H4 (cell line): ENCODE measurements at regions not wholly inside any gene's neighbourhood (a gene's known extent, or its start where the extent isn't known, plus 50 kb on each side); places are given as distances from the start of the nearest gene placed in this dataset.

Experiments used
- DNase-seq: peaks from one replicate; pipeline ENCODE4 v3.0.0-alpha.2; 2015; ENCODE audit warnings: low spot score

DNA sequence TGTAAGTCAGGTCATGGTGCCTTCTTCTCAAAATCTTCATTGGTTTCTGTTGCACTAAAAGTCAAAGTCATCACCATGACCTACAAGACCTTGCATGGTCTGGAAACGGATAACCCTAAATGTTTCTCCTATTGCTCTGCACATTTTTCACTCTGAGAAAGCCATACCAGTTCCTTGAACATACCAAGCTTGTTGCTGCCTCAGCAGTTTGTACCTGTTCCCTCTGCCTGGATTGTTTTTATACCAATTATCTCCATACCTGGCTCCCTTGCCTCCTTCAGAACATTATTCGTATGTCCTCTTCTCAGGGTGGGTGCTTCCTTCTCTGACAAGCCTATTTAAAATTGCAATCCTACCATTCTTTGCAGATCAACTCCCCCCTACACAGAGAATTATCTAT is 498.4 kb downstream of the DSC3 start:
- DNase-seq, result no peak

DNA sequence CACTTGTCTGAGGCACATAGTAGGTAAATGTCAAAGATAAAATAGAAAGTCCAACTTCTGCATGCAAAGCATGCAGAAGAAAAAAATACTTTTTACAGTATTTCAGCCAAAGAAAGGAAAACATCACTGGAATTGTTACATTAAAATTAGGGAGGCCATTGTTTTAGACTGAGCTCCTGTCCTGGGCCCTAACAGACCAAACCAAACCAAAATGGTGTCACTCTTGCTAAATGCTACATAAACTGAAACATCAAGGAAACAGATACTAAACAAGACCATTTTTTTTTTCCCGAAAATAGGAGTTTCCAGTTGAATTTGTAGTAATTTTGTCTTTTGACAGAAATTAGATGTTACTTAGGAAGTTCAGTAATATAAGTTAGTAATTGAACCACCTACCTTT is 508.8 kb downstream of the DSC3 start:
- no peak for DNase-seq

DNA sequence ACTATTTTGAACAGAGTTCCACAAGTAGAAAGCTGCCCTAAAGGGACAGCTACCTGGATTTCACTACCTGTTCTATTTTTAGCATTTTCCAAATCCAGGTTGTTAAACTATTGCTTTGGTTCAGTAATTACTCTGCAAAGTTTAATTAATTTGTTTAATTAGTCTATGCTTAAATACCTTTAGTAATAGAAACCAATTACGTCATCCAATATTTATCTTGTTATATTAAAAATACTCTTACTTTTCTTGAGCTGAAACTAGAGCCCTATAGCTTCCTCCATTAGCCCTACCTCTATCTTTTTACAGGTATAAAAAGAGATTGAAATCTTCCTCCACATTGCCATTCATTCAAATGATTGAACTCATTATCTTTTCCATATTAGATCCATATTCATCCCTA is 514.6 kb downstream of the DSC3 start:
- DNase-seq, result no peak

- no peak for DNase-seq
Observed at GRCh38 chr18:30527226-30527625, 515.3 kb downstream of the DSC3 start.

DNA sequence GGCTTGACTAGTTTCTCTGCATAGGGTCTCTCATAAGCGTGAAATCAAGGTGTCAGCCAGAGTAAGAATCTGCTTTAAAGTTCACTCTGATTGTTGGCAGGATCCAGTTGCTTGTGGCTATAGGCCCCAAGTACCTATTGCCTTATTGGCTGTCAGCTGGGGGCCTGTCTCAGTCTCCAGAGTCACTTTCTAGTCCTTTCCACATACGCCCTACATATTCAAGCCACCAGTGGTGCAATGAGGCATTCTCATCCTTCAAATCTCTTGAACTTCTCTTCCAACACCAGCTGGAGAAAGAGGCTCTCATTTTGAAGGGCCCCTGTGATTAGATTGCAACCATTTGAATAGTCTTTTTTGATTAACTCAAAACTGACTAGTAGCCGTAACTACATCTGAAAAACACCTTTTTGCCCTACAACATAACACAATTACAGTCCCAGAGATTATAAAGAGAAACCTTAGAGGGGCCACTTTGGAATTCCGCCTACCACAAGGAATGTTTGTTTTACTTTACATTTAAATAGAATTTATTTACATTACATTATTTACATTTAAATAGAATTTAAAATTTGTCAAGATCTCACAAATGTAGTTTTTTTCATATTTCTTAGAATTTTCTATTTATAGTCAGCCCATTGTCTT is 520.1 kb downstream of the DSC3 start:
- no peak for DNase-seq

GRCh38 chr18:30514059-30514458 is 528.5 kb downstream of the DSC3 start:
- DNase-seq, result no peak

GRCh38 chr18:30512872-30513271 is 529.7 kb downstream of the DSC3 start:
- DNase-seq, result no peak

DNA sequence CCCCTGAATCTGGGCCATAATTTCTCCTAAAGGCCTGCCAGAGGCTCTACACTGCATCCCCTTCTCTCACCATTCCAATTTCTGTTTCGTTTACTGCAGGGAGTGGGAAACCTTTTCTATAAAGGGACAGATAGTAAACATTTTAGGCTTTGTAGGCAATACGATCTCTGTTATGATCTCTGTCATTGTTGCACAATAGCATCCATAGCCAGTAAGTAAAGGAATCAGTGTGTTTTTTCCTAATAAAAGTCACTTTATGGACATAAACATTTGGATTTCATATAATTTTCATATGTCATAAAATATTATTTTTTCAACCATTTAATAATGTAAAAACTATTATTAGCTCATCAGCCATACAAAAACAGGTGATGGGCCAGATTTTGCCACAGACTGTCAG is 531.7 kb downstream of the DSC3 start:
- DNase-seq, result no peak

DNA sequence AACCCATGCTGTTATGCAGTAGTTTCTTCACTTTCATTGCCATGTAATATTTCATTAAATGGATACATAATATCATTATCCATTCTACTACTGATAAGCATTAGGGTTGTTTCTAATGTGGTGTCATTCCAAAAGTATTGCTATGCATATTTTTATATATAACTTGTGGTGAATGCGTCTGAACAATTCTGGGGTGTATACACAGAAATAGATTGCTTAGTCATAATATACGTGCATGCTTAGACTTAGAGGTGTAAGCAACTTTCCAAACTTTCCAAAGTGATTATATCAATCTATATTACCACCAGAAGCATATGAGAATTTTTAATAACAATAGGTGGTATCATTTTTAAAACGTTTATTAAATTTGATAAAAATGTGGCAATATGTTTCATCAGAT is 540.9 kb downstream of the DSC3 start:
- no peak for DNase-seq

DNA sequence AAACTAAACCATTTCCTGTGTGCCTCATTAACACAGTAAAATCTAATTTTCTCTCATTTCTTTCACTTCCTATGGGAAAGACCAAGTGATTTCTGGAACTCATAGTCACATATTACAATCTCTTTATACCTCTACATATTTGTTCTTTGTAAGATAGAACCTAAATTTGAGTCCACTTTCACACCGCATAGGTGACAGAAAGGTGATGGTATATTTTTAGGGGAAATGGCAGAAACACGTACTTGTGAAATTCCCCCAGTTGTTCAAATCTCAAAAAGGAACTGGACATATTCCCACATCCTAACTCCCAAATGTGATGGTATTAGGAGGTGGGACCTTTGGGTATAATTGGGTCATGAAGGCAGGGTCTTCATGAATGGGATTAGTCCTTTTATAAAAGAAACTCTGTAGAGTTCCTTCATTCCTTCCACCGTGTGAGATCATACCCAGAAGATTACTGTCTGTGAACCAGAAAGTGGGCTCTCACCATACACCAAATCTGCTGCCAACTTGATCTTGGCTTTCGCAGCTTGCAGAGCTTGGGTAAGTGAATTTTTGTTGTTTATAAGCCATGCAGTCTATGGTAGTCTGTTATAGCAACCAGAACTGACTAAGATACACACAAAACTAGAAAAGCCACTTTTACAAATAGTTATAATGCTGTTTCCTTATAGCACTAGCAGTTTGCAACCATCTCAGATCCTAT is 542.1 kb downstream of the DSC3 start:
- DNase-seq, result no peak

DNA sequence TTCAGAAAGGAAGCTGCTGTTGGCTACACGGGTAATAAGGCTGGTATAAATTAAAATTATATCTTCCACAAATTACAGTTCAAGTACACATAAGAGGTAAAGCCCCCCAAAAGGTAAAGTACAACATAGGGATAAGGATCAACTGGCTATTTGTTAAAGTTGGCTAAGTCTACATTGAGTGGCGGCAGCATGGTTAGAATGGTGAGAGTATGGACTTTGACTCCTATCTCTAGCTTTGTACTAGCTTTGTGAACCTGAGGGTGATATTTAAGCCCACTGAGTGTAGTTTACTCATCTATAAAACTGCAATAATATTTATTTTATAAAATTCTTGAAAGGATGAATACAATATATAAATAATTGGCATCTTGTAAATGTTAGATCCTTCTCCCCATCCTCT is 542.8 kb downstream of the DSC3 start:
- no peak for DNase-seq

GRCh38 chr18:30492552-30493129 is 549.9 kb downstream of the DSC3 start:
- DNase-seq, result no peak

GRCh38 chr18:30491815-30492551 is 550.6 kb downstream of the DSC3 start:
- no peak for DNase-seq

DNA sequence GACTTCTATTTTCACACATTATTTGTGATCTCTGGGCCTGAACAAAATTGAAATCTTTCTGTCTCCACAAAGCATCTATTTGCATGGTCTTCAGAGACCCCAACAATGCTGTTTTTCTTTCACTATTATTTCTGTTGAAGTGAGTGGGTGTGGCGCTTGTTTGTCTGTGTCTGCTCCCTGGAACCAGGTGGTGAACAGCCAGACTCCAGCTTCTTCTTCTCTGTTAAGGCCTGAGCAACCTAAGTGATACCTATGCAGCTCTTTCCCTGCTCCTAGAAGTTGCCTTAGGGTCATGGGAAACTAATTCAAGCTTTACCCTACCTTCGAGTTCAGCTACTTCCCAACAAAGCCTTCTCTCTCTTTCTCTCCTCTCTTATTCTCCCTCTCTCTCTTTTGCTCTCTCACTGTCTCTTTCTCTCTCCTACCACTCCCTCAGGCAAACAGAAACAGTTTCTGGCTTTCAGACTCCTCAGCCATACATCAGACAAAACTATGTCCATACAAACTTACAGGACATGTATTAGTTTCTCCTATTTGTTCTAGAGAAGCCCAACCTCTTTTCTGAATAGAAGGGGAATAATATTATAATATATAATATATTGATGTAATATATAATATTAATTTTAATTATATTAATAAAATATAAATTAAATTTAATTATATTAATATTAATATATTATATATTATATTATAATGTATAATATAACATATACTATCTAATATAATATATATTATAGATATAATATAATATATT is 552.5 kb downstream of the DSC3 start:
- no peak for DNase-seq

- DNase-seq, result no peak
Observed at GRCh38 chr18:30487962-30488361, 554.6 kb downstream of the DSC3 start.

GRCh38 chr18:30486856-30487255 is 555.7 kb downstream of the DSC3 start:
- DNase-seq, result no peak

- DNase-seq, result no peak
Observed at GRCh38 chr18:30485078-30485477, 557.5 kb downstream of the DSC3 start.

- no peak for DNase-seq
Observed at GRCh38 chr18:30481871-30482270, 560.7 kb downstream of the DSC3 start.

- DNase-seq, result no peak
Observed at GRCh38 chr18:30469091-30469490, 573.5 kb downstream of the DSC3 start.

- DNase-seq, result no peak
Observed at GRCh38 chr18:30465096-30465495, 577.4 kb downstream of the DSC3 start.

DNA sequence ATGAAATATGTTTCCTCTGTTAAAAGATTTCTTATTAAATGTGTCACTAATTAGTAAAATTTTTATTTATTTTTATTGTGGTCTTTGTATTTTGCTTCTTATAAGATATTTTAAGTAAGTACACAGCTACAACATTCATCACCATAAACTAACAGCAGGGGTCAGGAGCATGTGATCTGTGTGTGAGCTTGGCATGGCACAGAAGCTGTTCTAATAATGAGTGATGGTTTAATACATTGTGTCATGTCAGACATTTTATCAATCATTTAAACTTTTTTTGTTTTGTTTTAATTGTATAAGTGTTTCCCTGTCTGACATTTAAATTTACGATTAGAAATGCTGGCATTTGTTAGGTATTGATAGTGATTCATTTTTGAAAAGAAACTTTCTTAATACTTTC is 585.4 kb downstream of the DSC3 start:
- DNase-seq, result no peak

GRCh38 chr18:30455741-30456140 is 586.8 kb downstream of the DSC3 start:
- DNase-seq, result no peak
